Activated CD8-positive, alpha-beta memory T cell treated with anti-CD3 and anti-CD28 coated beads, Interleukin-2, amount 50 U/mL, for 4 hours (primary cell): ENCODE measurements at regions not wholly inside any gene's neighbourhood (a gene's known extent, or its start where the extent isn't known, plus 50 kb on each side); places are given as distances from the start of the nearest gene placed in this dataset.

Source experiments
- DNase-seq: peaks from one replicate; pipeline ENCODE4 v3.0.0-alpha.2; 2020

DNA sequence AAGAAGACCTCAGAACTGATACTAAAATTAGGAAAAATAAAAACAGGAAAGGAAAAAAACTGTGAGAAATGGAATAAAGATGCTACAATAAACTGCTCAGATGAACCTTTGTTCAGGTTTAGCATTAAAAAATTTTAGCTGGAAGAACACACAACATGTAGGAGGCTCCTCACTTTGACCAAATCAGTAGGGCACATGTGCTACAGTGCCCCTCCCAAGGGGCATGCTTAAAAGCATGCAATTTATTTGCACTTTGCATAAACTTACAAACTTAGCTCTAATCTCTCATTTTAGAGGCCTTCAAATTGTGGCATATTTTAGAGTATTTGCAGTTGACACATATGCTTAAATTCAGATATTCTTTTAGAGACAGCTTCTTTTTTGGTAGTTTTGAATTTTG, 570.2 kb downstream of the UTRN start:
- DNase-seq, result no peak

DNA sequence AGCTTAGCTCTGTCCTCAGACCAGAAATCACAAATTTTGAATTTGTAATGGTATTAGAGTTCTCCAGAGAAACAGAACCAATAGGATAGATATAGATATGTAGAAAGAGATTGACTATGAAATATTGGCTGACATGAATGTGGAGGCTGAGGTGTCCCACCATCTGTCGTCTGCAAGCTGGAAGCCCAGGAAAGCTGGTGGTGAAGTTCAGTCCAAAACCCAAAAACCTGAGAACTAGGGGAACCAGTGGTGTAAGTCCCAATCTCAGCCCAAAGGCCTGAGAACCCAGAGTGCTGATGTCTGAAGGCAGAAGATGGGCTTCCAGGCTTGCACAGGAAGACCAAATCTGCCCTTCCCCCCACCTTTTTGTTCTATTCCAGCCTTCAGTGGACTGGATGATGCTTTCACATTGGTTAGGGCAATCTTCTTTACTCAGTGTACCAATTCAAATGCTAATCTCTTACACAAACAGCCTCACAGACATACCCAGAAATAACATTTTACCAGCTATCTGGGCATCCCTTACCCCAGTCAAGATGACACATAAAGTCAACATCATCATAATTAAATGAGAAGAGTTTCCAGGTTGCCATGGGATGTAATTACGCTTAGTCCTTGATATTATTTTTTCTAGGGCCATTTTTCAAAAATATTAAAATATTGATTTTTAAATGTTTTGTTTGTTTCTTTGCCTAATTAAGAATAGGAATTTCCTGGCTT, 570.8 kb downstream of the UTRN start:
- no peak for DNase-seq

- no peak for DNase-seq
Measured at GRCh38 chr6:144856622-144857021, 571.5 kb downstream of the UTRN start.

GRCh38 chr6:144857086-144857485, 572.0 kb downstream of the UTRN start:
- DNase-seq, result no peak

DNA sequence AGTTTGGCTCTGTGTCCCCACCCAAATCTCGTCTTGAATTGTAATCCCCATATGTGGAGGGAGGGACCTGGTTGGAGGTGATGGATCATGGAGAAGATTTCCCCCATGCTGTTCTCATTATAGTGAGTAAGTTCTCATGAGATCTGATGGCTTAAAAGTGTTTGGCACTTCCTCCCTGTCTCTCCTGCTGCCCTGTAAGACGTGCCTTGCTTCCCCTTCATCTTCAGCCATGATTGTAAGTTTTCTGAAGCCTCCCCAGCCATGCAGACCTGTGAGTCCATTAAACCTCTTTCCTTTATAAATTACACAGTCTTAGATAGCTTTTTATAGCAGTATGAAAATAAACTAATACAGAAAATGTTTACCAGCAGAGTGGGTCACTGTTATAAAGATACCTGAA, 577.6 kb downstream of the UTRN start:
- no peak for DNase-seq

- no peak for DNase-seq
Measured at GRCh38 chr6:144867761-144868160, 582.6 kb downstream of the UTRN start.

GRCh38 chr6:144870782-144871181, 585.6 kb downstream of the UTRN start:
- no peak for DNase-seq

GRCh38 chr6:144873623-144874378, 588.7 kb downstream of the UTRN start:
- DNase-seq, result no peak

DNA sequence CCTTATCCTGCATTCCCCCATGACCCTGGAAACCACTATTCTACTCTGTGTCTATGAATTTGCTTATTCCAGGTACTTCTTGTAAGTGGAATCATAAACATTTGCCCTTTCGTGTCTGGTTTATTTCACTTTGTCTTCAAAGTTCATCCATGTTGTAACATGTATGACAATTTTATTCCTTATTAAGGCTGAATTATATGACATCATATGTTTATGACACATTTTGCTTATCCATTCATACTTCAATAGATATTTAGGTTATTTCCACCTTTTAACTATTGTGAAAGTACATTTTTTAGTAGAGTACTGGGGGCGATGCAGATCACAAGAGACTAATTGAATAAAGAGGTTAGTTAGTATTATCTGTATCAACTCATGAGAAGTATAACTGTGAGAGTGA, 591.6 kb downstream of the UTRN start:
- DNase-seq, result no peak

GRCh38 chr6:144877118-144877517, 592.0 kb downstream of the UTRN start:
- DNase-seq, result no peak

- DNase-seq, result no peak
Measured at GRCh38 chr6:144878577-144878976, 593.4 kb downstream of the UTRN start.

GRCh38 chr6:144879436-144879835, 594.3 kb downstream of the UTRN start:
- DNase-seq, result no peak

DNA sequence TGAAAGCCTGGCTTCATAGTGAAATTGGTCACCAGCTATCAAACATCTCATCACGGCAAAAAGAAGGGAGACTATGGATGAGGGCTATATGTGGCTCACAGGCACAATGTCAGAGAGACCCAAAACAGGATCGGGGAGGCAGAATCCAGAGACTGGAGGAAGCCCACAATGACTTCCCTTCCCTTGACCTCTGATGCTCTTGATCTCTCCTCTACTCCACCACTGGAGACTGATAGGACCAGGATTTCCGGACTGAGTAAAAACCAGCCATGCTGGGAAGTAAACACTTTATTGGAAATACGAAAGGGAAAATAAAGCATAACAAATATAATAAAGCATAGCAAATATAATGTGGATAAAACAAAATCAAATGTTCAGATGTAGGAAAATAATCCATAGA, 597.3 kb downstream of the UTRN start:
- no peak for DNase-seq

- no peak for DNase-seq
Measured at GRCh38 chr6:144883915-144884314, 598.8 kb downstream of the UTRN start.

- no peak for DNase-seq
Measured at GRCh38 chr6:144885817-144886216, 600.7 kb downstream of the UTRN start.

DNA sequence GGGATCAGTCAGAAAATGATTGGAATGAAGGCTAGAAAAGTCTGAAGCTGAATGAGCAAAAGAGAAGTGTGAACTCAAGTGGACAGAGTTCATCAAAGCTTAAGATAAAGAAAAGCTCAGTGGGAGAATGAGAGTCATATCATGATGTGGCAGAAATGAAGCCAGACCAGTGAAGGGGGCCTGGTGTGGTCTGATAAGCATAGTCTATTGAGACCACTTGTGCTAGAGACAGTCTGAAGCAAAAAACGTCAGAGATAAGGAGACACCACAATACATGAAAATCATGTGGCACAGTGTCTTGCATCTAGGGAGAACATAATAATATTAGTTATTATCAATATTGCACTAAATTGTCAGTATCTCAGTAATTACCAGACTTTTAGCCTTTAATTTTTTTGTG, 601.5 kb downstream of the UTRN start:
- no peak for DNase-seq

GRCh38 chr6:144888621-144889020, 603.5 kb downstream of the UTRN start:
- no peak for DNase-seq

DNA sequence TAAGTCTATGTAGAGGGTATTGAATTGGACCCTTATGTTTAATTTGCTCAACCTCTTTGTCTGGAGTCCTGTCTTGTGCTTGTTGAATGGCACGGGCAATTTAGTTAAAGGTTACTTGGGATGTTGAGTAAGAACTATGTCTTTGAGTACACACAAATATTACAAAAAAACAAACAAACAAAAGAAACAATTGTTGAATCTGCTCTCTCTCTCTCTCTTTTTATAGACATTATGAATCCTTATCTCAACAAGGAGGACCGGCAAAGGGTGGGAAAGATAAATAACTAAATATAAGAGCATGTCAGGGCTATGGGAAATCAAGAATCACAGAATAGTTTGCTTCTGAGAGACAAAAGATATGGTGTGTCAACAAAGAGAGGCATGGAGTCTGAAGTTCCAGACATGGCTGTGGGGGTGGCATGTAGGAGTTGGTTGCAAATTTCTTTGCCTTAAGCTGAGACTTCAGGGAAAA, 608.6 kb downstream of the UTRN start:
- DNase-seq, result no peak

GRCh38 chr6:144894240-144894639, 609.1 kb downstream of the UTRN start:
- DNase-seq, result no peak

- DNase-seq, result no peak
Measured at GRCh38 chr6:144895313-144896278, 610.5 kb downstream of the UTRN start.

DNA sequence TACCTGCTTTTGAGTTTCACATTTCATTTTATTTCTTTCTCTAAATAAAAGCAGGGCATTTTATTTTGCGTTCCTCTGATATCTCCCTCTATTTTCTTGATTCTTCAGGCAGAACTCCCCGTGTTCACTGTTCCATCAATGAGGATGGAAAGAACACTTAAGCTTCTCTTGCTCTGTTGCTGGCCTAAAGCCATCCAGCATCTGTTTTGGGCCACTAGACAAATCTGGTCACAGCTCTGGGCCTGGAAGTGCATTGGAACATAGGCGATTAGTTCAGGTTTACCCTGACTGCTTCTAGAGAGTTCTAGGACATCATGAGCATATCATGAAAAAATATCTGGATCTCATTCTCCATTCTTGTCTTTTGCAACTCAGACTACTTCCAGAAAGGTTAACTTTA, 611.2 kb downstream of the UTRN start:
- no peak for DNase-seq

- no peak for DNase-seq
Measured at GRCh38 chr6:144896871-144897270, 611.7 kb downstream of the UTRN start.

DNA sequence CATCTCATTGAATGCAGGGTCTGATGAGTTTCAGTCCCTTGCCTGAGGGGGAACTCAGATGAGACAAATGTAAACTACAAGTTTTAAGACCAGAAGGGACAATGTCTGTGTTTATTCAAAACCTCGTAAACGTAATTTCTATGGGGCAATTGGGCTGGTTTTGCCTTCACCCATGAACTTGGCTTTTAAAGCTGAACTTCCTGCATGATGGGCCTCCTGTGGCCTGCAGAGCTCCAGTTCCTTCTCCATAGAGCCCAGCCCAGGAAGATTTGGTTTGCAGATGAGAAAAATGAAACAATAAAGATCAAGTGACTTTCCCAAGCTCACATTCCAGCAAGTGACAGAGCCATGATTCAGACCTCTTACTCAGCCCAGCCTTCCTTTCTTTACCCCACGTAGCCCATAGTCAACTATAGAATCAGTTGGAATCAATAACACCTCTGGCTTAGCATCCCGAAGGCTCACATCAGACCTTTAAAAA, 612.3 kb downstream of the UTRN start:
- no peak for DNase-seq
